ENCODE measurements at regions not wholly inside any gene's neighbourhood (a gene's known extent, or its start where the extent isn't known, plus 50 kb on each side); places are given as distances from the start of the nearest gene placed in this dataset.
"Not testable (repeated sequence)": the region's sequence is repeated elsewhere in the genome, so short reads cannot be mapped to it uniquely, and the experiment has no call there.

DNA sequence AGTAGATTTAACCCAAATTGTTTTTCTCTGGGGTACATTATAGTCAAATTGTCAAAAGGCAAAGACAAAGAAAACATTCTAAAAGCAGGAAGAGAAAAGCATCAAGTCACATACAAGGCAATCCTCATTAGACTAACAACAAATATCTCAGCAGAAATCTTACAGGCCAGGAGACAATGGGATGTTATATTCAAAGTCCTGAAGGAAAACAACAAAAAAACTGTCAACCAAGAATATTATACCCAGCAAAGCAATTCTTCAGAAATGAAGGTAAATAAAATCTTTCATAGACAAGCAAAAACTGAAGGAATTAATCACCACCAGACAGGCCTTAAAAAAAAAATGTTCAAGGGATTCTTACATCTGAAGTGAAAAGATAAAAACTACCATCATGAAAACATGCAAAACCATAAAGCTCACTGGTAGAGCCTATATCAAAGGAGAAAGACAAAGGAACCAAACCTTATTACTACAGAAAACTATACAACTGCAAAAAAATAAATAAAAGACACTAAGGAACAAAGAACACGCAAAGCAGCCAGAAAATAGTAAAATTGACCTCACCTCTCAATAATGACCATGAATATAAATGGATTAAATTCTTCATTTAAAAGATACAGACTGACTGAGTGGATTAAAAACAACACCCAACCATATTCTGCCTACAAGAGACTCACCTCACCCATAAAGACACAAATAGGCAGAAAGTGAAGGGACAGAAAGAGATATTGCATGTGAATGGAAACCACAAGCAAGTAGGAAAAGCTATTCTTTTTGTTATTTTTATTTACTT lies 113.8 kb upstream of the ZC3H11B start:
- DNase-seq (ENCODE audit: low read depth in 2 of 2): no peak

GRCh38 chr1:219724440-219724839 lies 111.5 kb upstream of the ZC3H11B start:
- DNase-seq (ENCODE audit: low read depth in 2 of 2): no peak

GRCh38 chr1:219717536-219717935 lies 104.6 kb upstream of the ZC3H11B start:
- DNase-seq (ENCODE audit: low read depth in 2 of 2): no peak

GRCh38 chr1:219716611-219717114 lies 103.8 kb upstream of the ZC3H11B start:
- DNase-seq (ENCODE audit: low read depth in 2 of 2): no peak

DNA sequence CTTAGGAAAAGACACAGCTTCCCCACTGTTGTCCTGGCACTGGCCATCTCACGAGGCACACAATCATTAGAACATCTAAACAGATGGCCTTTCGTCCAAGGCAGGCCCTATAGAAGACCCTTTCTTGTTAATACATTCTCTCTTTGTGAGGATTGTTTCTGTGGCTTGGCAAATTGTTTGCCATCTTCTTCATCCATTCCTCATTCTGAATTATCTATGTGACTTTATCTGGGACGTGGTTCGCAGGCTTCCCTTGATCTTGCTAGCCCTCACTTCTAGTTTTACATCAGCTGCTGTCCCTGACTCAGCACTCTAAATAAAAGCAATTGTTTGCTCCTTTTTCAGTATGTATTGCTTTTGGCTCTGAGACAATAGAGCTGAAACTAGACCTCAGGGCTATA lies 101.1 kb upstream of the ZC3H11B start:
- DNase-seq (ENCODE audit: low read depth in 2 of 2): no peak

DNA sequence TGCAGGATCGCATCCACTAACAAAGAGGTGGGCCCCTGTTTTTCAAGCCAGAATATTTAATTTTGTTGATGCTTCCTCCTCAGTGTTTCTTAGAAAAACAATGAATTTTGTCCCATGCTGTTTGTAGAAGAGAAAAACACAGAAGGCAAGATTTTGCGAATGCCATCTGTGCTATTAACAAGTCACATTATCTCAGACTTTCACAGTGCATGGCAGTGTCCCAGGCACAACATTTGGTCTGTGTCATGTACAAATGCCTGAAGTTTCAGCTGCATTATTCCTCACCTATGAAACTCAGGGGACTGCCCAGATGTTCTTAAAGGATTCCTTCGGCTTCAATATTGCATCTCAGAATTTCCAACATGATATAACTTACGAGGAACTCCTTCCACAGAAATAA lies 99.6 kb upstream of the ZC3H11B start:
- no peak for DNase-seq (ENCODE audit: low read depth in 2 of 2)

DNA sequence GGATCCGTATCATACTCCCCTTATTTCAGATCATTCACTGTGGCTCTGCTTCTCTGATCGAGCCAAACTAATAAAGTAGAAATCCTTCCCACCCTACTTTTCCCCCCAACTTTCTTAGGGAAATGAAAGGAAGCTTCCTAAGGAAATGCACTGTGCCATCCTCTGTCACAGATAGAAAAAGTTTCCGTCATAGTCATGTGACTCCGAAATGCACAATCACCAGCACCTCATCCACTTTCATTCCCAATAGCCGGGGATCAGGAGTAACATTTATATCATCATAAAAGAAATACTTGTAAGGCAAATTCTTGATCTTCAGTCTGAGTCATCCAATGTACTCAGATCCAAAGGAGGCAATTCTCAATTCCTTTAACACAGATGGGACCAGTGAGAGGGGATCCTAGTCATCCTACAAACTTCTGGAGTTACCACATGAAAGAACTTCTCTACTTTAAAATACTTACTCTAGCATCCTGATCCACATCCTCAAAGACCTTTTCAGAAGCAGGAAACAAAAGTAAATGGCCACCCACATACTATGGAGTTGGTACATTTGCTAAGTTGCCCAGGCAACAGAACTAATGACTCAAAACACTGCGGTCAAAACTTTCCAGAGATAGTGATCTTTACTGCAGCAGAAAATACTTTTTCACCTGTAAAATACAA lies 97.8 kb upstream of the ZC3H11B start:
- no peak for DNase-seq (ENCODE audit: low read depth in 2 of 2)

DNA sequence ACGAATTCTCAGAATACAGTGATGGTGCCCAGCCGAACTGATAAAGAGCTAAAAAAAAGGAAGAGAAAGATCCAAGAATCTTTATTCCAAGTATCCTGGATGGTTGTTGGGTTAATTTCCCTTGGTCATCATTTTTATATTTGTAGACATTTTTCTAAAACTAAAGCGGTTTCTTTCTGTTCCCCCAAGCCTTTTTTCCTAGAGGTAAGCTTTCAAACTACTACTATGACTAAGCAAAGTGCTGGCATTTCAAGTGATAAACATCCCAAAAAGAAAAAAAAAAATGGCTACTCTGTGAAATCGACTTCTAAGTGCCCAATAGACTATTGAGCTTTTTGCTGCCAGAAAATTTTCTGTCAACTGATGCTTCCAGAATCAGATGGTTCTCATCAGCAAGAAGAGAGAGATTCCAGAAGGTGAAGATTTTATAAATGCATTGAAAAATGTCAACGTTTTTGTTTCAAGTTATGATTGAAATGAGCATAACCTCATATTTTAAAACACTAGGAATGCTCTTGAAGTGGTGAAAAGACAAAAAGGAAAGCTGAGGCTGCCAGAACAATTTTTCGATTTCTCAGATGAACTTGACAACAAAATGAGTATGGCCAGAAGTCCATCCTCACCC lies 96.1 kb upstream of the ZC3H11B start:
- DNase-seq (ENCODE audit: low read depth in 2 of 2): no peak

DNA sequence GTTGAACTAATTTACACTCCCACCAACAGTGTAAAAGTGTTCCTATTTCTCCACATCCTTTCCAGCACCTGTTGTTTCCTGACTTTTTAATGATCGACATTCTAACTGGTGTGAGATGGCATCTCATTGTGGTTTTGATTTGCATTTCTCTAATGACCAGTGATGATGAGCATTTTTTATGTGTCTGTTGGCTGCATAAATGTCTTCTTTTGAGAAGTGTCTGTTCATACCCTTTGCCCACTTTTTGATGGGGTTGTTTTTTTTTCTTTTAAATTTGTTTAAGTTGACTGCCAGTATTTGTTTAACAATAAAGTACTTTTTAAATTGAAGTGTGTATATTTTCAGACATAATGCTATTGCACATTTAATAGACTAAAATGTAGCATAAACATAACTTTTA lies 95.0 kb upstream of the ZC3H11B start:
- not testable (repeated sequence) for DNase-seq (ENCODE audit: low read depth in 2 of 2)

DNA sequence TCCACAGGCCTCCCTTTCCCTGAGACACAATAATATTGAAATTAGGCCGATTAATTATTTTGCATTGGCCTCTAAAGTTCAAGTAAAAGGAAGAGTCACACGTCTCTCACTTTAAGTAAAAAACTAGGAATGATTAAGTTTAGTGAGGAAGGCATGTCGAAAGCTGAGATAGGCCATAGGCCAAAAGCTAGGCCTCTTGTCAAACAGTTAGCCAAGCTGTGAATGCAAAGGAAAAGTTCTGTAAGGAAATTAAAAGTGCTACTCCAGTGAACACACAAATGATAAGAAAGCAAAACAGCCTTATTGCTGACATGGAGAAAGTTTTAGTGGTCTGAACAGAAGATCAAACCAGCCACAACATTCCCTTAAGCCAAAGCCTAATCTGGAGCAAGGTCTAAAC lies 91.4 kb upstream of the ZC3H11B start:
- not testable (repeated sequence) for DNase-seq (ENCODE audit: low read depth in 2 of 2)

- no peak for DNase-seq (ENCODE audit: low read depth in 2 of 2)
These were observed 90.4 kb upstream of the ZC3H11B start for GRCh38 chr1:219703368-219703639.

GRCh38 chr1:219701476-219701875 lies 88.6 kb upstream of the ZC3H11B start:
- DNase-seq (ENCODE audit: low read depth in 2 of 2): no peak

- no peak for DNase-seq (ENCODE audit: low read depth in 2 of 2)
These were observed 87.0 kb upstream of the ZC3H11B start for GRCh38 chr1:219699870-219700269.

DNA sequence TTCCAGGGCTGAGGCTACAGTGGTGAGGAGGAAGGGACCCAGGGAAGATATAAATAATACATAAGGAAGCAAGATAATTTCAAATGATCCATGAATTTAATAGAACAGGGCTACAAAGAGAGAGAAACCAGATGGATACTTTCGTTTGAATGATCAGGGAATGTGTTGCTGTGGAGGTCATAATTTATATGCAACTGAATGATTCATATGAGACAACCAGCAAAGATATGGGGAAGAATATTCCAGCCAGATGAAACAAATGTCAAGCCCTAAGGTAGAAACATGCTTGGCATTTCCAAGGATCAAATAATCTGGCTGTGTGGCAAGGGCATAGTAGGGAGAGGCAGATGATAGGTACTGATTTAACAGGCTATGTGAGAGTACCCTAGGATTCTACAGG lies 84.8 kb upstream of the ZC3H11B start:
- DNase-seq (ENCODE audit: low read depth in 2 of 2): no peak

DNA sequence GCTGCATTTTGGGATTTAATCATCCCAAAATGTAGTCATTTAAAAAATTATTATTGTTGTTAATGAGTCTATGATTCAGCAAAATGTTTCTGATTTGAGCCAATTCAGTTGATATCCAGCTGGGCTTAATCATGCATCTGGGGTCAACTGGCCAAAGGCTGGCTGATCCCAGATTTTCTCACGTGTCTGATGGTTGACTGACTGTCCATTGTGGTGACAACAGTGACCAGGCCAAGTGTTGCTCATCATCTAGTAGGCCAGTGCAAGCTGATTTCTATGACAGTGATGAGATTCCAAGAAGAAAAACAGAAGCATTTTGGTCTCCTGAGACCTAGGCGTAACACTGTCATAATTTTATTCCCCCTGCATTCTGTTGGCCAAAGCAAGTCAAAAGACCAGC lies 80.1 kb upstream of the ZC3H11B start:
- no peak for DNase-seq (ENCODE audit: low read depth in 2 of 2)

GRCh38 chr1:219689774-219690173 lies 76.9 kb upstream of the ZC3H11B start:
- no peak for DNase-seq (ENCODE audit: low read depth in 2 of 2)

DNA sequence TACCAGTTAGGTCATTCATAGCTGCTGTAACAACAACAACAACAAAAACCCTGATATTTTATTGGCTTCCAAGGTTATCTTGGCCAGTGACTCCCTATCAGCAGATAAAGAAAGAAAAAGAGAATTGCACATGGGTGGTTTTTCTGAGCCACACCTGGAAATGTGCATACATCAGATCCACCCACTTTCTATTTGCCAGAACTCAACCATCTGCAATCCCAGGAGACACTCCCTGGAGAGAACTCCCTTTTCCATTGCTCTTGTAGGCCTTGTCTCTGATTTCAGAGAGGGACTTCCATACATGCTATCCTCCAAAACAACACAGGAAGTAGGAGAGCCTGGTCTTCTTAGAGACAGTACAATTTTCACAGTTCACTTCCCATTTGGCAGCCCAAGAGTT lies 74.9 kb upstream of the ZC3H11B start:
- DNase-seq (ENCODE audit: low read depth in 2 of 2): no peak

DNA sequence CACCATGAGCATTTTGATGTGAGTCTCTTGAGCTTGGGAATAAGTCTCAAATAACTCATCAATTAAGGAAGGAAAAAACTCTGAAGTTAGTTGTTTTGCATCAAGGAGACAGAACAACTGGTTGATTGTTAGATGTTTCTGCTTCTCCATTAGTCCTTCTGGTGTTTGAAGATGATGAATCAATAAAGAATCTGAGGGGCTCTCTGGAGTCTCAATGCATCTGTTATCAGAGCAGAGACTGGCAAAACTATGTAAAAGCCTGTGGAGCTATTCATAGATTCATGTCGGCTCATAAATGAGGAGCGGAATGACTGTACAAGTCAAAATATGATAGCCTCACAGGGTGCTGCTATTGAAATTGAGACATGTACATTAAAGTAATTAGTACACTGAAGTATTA lies 73.3 kb upstream of the ZC3H11B start:
- DNase-seq (ENCODE audit: low read depth in 2 of 2): no peak

DNA sequence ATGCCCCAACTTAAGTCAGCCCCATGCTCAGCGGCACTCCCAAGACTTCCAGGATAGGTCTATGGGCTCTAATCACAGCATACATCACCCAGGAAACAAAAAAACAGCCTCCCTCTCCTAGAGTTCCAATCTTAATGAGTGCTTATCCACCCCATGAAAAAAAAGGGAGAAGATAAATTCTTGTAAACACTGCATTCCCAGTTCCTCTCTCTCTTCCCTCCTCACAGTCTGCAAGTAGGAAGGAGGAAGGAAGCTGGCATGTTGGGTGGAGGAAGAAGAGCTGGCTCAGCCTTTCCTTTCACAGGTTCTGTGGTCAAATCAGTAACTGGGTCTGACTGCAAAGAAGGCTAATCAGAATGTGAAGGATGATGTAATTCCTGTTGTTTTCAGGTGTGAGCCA lies 69.9 kb upstream of the ZC3H11B start:
- no peak for DNase-seq (ENCODE audit: low read depth in 2 of 2)

GRCh38 chr1:219681876-219682275 lies 69.0 kb upstream of the ZC3H11B start:
- DNase-seq (ENCODE audit: low read depth in 2 of 2): no peak

- no peak for DNase-seq (ENCODE audit: low read depth in 2 of 2)
These were observed 63.3 kb upstream of the ZC3H11B start for GRCh38 chr1:219676012-219676765.

All from lung microvascular endothelial cell (primary cell).